HG03378 (cell line): ENCODE measurements at regions not wholly inside any gene's neighbourhood (a gene's known extent, or its start where the extent isn't known, plus 50 kb on each side); places are given as distances from the start of the nearest gene placed in this dataset.

Experiments used
- ATAC-seq: cut with Tn5 transposase; IDR thresholded peaks from one replicate; pipeline ENCODE4 v1.9.1; 2021; ENCODE audit warnings: mild to moderate bottlenecking, moderate library complexity; ENCODE audit not compliant: unreplicated experiment

DNA sequence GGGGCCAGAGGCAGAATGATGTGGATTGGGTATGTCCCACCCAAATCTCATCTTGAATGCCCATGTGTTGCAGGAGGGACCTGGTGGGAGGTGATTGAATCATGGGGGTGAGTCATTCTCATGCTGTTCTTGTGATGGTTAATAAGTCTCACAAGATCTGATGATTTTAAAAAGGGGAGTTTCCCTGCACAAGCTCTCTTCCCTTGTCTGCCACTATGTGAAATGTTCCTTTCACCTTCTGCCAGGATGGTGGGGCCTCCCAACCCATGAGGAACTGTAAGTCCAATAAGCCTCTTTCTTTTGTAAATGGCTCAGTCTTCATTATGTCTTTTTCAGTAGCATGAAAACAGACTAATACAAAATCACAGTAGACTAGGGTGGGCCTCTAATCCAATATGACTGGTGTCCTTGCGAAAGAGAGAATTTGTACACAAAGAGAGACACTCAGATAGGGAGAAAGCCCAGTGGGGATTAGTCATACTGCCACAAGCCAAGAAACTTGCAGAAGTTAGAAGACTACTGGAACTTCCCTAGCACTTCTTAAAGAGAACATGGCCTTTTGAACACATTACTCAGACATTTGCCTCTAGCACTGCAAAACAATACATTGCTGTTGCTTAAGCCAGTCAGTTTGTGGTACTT lies 68.4 kb downstream of the ANXA1 start:
- ATAC-seq: peak; percentile 94

- ATAC-seq: no peak
Measured at GRCh38 chr9:73223594-73223993, 71.9 kb downstream of the ANXA1 start.

DNA sequence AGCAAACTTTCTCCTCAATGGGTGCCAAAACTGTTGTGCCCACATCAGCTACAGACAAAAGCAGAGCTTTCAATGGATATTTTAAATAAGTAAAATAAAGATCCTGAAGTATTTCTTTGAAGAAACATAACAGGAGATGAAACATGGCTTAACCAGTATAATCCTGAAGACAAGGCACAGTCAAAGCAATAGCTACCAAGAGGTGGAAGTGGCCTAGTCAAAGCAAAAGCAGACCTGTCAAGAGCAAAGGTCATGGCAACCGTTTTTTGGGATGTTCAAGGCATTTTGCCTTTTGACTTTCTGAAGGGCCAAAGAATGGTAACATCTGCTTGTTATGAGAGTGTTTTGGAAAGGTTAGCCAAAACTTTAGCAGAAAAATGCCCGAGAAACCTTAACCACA lies 77.9 kb downstream of the ANXA1 start:
- ATAC-seq: no peak

DNA sequence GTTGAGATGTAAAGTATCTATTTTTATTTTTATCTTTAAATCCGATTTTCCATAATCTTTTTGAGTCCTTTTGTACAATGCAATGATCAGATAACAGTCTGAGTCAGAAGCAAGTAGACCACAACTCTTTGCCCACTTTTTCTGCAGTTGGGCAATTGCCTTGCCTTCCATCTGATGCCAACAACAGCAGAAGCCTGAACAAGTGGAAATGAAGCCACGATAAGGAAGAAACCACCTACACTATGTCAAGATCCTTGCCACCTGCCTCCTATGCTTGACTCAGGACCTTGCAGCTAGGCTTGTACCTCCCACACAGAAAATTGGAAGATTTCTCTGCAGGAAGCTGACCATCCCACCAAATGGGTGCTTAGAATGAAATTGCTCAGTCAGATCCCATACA lies 78.6 kb downstream of the ANXA1 start:
- ATAC-seq: no peak

DNA sequence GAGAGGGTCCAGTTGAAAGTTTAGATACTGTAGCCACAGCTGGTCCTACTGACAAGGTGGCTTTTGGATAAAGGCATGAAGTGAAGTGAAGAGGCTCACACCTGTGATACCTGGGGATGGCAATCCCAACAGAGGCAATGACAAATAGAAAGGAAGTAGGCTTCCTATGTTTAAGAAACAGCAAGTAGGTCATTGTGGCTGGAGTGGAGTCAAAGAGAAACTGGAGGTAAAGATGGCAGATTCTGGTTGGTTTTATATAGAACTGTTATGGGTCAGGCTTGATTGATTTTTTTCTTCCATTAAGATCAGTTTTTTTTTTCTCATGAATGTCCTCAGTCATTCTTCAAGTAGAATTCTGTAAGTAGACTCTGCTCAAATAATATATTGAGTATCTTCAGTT lies 79.5 kb downstream of the ANXA1 start:
- peak; percentile 75 for ATAC-seq

DNA sequence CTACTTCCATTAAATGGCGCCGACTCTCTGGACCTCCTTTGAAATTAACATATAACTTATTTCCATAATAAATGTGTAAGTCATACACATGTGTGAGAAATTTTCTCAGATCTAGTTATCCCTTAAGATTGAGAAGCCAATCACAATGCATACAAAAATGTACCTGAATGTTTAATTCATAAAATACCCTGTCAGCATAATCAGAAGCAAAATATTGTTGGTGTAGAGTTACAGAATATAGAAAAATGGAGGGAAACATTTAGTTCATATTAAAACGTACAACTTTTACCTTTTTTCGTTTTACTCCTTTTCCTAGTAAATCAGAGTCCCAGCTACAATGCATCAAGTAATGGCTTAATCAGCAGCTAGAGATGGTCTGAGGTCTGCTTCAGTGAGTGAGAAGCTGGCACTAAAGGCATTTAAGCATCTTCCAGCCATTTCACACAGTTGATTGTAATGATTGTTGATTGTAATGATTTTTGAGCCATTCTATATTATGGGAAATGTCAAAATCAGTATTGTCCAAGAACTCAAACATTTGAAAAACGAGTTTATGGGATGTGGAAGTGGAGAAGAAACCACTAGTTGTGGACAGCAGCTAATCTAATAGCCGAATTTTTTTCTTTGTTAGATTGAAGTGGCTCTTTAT lies 81.8 kb downstream of the ANXA1 start:
- no peak for ATAC-seq

GRCh38 chr9:73234008-73234360 lies 82.3 kb downstream of the ANXA1 start:
- no peak for ATAC-seq

DNA sequence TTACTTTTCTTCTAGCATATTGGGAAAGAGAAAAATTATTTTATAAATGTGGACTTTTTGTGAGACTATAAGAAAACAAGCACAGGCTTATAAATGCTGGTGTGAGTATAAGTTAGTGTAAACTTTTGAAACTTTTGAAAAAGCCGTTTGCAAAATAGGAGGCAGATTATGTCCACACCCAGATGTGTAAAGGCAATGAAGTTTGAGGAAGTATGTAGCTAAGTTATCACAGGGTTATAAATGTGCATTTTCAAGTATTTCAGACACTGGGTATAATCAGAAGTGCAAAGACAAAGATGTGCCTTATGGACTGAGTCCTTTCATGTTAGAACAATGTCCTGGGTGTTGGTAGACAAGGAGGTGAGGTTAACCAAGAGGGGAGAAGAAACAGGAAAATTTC lies 85.5 kb downstream of the ANXA1 start:
- ATAC-seq: no peak

GRCh38 chr9:73239570-73240265 lies 88.1 kb downstream of the ANXA1 start:
- no peak for ATAC-seq

GRCh38 chr9:73243078-73243477 lies 91.4 kb downstream of the ANXA1 start:
- no peak for ATAC-seq

DNA sequence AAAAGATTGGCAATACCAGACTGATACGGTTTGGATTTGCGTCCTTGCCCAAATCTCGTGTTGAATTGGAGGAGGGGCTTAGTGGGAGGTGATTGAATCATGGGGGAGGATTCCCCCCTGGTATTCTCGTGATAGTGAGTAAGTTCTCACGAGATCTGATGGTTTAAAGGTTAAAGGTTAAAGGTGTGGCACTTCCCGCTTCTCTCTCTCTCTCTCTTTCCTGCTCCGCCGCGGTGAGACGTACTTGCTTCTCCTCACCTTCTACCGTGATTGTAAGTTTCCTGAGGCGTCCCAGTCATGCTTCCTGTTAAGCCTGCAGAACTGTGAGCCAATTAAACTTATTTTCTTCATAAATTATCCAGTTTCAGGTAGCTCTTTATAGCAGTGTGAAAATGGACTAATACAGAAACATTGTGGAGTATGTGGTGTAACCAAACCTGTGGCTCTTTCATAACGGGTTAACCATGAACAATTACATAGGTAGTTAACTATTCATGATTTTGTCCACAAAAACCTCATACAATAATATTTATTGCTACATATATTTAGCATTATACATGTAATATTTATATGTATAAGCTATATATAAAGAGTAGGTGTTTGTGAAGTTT lies 107.5 kb downstream of the ANXA1 start:
- no peak for ATAC-seq

DNA sequence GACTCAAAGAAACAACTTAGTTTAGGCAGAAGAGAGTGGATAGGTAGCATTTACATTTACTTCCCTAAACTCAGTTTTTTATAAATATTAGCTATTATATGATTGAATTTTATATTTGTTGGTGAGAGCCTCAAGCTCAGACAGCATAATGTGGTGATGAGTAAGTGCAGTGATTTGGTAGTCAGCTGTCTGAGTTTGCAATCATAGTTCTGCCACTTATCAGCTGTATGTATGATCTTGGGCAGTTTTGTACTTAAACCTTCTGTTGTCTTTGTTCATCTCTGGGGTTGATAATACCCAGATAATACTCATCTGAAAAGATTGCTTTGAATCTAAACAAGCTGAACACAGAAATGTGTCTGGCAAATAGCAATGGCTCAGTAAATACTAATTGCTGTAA lies 108.8 kb downstream of the ANXA1 start:
- ATAC-seq: no peak

DNA sequence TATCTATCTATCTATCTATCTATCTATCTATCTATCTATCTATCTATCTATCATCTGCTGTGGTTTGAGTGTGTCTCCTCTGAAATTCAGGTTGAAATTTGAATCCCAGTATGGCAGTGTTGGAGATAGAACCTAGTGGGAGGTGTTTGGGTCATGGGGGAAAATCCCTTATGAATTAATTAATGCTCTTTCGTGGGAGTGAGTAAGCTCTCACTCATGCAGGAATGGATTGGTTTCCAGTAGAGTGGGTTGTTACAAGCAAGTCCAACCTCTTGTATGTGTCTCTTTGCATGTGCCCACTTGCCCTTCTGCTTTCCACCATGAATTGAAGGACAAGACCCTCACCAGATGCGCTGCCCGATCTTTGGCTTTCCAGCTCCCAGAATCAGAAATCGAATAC lies 113.0 kb downstream of the ANXA1 start:
- ATAC-seq: no peak

GRCh38 chr9:73265876-73266275 lies 114.2 kb downstream of the ANXA1 start:
- ATAC-seq: no peak

DNA sequence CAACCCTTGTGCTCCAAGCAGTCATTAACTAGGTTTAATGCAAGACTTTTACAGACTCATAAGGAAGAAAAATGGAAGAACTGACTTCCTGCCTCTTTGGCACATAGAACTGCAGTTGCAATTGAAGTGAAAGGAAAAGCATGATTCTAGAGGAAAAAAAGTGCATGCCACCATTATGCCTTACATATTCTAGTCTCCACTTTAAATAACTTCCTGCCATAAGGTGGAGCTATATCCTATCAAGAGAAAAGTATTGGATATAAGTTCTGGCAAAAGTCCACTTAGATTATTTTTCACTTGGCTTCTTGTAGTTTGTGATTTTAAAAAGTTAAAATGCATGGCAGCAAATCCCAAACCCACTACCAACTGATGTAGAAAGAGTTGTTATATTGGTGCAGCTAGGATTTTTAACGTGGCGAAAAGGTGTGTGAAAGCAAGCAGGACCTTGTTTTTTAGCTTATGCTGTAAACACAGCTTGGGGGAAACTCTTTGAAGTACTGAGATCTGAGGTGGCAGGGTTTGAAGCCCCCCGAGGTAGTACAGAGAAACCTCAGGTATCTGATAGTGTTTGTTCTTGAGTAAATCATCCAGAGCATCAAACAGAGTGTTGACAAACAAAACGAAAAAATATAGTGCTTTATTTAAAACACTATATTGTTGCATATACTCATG lies 117.9 kb downstream of the ANXA1 start:
- no peak for ATAC-seq

- ATAC-seq: peak; percentile 80
Measured at GRCh38 chr9:73270967-73271721, 119.5 kb downstream of the ANXA1 start.

GRCh38 chr9:73280113-73280512 lies 128.4 kb downstream of the ANXA1 start:
- no peak for ATAC-seq

DNA sequence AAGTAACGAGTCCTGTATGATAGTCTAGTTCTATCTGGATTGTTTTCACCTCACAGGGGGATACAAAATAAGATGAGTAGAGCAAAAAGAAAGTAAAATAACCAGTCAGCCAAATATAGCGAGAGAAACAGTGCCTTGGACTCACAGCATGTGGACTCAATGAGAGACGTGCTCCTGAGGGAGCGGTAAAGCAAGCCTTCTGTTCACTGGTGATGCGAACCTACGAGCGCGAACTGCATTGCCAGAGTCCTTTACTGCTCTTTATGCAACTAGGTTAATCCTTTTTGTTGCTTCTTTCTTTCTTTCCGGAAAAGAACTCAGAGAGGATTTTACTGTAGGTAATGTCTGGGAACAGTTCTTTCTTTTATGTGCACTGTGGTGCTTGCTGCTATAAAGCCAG lies 132.7 kb downstream of the ANXA1 start:
- ATAC-seq: no peak

GRCh38 chr9:73294336-73294735 lies 142.7 kb downstream of the ANXA1 start:
- ATAC-seq: no peak

DNA sequence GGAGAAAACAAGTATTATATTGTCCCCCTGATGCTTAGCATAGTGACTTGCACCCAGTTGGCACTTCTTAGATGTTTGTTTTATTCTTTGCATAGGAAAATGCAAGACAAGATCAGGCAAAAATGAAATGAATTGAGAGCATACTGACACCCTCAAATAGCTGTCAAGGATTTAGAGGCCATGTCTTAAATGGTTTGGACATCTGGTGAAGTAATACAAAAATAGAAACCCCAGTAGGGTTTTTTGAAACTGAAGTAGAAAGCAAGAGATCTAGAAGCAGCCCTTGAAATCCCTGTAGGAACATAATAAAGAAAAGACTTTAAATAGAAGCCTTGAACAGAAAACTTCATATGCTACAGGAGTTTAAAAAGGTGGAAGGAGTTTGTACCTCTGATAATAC lies 174.3 kb downstream of the ANXA1 start:
- ATAC-seq: no peak

DNA sequence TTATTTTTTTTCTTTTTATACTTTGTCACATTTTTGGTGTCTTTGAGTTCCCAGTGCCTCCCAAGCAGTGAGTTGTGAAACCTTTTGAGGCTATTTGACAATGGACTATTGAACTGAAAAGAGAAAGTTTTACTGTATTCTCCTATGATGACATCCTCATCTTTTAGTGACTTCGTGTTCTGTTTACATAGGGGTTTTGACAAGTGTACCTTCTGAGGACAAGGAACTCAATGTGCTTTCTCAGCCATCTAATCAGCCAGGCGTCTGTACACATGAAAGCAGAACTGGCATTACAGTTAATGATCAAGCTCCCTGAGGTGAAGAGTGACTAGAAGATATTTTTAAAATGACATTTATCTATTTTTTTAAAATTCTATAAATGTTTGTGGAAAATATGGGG lies 175.5 kb downstream of the ANXA1 start:
- no peak for ATAC-seq
